GM18511 (cell line): ENCODE measurements at regions not wholly inside any gene's neighbourhood (a gene's known extent, or its start where the extent isn't known, plus 50 kb on each side); places are given as distances from the start of the nearest gene placed in this dataset.

Source experiments
- ATAC-seq: cut with Tn5 transposase; IDR thresholded peaks from one replicate; pipeline ENCODE4 v1.9.1; 2021; ENCODE audit warnings: mild to moderate bottlenecking, moderate library complexity; ENCODE audit not compliant: unreplicated experiment

- no peak for ATAC-seq
Measured at GRCh38 chr12:30257618-30258017, 438.1 kb downstream of the IPO8 start.

DNA sequence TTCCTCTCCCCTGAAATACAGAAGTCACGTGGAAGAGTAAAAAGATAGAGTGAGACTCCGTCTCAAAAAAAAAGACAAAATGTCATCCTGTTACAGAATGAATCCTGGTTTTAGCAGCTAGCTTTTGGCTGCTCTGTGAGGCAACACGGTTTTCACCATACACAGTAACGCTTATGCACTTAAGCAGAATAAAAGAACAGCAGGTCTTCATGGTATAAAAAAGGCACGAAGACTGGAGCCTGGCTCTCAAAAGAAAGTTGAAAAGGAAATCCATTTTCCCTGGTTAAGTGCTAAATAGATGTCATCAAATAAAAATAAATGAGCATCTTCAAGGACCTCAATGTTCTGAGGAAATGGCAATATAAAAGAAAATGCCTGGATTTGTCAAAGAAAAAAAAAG lies 444.1 kb downstream of the IPO8 start:
- no peak for ATAC-seq

GRCh38 chr12:30243426-30243825 lies 452.2 kb downstream of the IPO8 start:
- no peak for ATAC-seq

DNA sequence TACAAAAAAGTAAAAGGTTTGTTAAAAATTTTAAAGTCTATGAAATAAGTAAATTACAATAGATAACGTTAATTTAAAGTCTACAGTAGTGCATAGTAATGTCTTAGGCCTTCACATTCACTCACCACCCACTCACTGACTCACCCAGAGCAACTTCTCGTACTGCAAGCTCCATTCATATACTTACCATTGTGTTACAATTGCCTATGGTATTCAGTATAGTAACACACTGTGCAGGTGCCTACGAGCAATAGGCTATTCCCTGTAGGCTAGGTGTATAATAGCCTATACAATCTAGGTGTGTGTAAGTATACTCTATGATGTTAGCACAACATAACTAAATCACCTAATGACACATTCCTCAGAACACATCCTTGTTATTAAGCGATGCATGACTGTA lies 435.3 kb upstream of the TMTC1 start:
- no peak for ATAC-seq

GRCh38 chr12:30218073-30218472 lies 434.3 kb upstream of the TMTC1 start:
- no peak for ATAC-seq

DNA sequence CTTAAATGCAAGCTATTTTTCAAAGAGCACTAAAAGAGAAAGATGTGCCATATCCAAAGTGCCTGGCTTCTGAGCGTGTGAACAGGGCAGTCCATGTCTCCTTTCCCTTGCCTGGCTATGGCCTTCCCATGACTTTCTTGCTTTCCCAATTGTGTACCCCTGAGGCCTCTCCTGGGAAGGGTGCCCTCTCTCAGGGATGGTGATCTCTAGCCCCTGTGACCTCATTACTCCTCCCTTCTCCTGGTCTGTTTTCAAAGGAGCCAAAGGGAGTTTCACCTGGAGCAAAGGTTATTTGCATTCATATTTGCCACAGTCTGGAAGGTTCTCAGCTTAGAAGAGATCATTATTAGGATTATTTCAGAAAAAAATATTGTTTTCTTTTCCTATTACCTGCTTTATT lies 429.4 kb upstream of the TMTC1 start:
- ATAC-seq, result no peak

DNA sequence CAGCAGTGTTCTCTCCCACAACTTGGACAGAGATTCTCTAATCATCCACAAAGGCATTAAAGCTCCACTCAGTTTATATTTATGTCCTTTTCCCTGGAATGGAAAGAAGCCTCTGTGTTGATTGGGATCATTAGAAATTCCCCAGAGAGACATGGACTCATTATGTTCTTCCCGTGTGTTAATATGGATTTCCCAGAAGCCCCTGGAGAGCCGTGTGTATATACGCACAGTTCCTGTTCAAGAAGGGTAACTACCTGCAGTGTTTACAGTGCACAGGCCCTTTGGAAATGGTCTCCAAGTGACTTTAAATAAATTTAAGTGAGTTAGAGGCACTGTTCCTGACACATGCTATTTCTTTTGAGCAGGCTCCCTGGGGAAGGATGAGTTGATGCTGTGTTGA lies 428.0 kb upstream of the TMTC1 start:
- no peak for ATAC-seq

DNA sequence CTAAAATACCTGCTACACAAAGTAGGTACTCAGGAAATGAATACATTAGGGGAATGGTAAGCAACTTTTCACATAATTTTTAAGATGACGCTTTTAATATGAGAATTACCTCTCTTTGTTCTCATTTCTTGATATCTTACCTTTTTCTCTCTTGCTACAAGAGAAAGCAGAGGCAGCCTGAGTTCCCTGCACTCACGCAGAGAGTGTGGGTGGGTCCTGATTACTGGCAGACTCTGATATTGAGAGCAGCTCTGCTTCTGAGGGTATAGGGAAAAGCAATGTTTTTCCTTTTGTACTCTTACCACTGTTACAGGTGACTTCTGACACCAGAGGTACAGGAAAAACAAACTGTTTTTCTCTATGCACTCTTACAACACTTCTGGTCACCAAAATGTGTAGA lies 420.2 kb upstream of the TMTC1 start:
- ATAC-seq, result no peak

GRCh38 chr12:30202521-30203254 lies 418.9 kb upstream of the TMTC1 start:
- no peak for ATAC-seq

DNA sequence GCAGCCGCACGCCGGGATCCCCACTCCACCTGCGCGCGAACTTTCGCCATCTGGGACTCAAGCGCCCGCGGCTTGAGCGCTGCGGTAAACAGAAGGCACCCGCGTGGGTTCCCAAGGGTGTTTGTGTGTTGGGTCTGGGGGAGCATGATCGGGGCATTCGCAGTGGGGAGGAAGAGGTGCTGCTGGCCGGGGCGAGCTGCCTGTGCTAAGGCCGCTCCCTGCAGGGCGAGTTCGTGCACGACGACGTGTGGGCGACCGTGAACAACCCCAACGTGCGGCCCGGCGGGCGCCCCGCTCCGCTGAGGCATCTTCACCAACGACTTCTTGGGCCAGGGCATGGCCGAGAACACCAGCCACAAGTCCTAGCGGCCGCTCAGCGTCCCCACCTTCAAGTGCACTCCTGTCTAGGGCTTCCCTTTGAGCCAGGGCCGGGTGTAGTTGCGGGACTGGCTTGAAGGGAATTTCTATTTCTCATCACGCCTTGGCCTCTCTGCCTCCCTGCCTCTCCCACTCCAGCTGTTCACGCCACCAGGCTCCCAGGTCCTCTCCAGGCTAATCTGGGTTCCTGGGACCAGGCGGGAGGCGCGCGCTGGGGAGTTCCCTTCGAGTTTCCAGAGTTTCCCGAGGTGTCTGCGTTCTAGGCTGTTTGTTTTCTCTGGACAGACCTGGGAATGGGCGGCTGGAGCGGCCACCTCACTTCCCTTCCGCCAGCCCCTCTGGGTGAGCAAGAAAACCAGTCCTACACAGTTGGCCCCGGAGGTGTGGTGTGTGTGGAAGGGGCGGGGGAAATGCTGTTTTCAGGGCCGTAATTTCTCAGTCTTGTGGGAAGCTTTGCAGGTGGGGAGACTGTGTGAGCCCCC lies 417.8 kb upstream of the TMTC1 start:
- ATAC-seq, result no peak

DNA sequence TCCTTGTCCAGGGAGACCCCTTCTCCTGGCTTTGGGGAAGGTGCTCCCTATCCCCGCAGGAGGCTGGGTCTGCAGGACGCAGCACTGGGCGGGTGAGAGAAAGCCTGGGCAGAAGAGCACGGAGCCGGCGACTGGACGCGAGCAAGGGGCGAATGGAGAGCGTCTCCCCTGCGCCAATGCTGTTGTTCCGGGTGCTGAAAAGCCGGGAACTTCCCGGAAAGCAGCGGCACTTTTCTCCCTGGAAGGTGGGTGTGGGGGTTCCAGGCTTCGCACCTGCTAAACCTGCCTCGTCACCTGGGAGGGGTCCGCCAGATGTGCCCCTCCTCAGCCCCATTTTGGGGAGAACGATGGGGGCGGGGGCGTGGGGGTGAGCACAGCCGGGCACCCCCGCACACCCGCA lies 417.1 kb upstream of the TMTC1 start:
- no peak for ATAC-seq

- no peak for ATAC-seq
Measured at GRCh38 chr12:30197392-30198057, 413.8 kb upstream of the TMTC1 start.

DNA sequence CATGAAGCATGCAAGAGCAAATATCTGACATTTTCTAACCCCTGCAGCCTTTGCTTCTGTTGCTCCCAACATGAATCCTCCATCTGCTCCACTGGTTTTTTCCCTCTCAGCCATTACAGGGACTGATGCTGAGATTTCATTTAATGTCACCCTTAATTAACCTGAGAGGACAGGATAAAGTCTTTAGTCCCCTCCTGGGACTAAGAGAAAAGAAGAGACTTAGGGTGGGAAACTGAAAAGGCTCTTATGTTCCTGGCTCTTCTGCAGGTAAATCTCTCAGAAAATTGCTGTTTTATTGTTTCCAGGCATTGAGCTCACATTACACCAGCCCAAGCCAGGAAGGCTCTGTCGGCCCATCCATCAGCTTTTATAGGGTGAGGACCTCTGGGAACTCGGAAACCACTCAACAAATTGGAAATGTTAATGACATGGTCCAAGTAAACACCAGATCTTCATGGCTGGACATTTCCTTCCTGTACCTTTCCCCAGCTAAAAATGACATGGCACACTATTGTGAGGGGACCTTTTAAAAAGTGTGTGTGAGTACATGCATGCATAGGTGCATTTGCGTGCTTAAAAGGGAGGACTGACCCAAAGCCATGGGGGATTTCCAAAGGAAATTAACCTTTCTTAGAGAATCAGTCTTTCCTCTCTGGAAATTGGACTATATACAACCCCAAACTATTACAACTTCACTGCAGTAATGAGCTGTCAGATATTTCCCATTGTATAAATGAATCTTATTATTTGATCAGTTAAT lies 408.1 kb upstream of the TMTC1 start:
- ATAC-seq, result no peak

DNA sequence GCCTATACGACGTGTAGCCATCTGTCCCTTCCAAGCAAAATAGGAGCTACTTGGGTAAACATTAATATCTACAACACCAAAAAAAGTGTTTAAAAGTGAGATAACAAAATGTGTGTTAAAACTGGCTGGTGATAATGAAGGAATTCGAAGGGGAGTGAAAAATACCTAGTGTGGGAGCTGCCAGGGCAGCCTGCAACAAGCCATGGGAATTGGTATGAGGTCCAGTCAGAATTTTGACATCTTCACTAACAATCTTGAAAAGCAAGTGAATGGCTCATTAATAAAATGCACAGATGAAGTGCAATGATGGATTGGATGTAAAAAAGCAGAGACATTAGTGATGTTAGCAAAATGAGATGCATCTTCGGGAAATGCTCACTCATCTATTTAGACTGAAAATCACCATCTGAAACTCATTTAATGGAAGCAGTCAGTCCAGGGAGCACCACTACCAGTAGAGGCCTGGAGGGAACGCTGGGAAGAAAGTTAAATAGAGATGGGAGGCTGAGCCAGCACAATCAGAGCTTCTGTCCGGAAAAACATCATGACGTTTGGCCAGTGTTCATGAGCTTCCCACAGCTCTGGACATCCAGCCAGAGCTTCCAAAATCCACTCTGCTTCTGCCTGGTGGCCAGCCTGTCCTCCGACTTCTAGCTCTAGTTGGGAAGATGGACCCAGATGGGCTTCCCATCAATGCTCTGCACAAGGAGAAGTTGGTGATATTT lies 405.0 kb upstream of the TMTC1 start:
- no peak for ATAC-seq

- ATAC-seq, result no peak
Measured at GRCh38 chr12:30187426-30187825, 403.7 kb upstream of the TMTC1 start.

DNA sequence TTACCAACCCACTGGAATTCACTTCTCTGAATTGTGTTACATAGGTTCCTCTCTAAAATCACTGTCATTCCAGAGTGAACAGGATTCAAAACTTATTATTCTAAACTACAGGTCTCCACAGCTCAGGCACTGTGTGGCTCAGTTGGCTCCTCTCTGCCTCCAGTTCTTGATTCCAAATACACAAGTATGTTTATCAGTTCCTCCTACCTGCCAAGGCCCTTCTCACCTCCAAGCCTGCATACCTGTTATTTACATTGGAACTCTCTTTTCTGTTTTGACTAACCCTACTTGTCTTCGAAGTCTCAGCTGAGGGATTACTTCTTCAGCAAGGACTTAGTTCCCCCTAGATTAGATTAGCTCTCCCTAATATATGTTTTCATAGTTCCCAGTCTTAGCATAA lies 397.6 kb upstream of the TMTC1 start:
- ATAC-seq, result no peak

GRCh38 chr12:30180602-30181001 lies 396.9 kb upstream of the TMTC1 start:
- no peak for ATAC-seq

DNA sequence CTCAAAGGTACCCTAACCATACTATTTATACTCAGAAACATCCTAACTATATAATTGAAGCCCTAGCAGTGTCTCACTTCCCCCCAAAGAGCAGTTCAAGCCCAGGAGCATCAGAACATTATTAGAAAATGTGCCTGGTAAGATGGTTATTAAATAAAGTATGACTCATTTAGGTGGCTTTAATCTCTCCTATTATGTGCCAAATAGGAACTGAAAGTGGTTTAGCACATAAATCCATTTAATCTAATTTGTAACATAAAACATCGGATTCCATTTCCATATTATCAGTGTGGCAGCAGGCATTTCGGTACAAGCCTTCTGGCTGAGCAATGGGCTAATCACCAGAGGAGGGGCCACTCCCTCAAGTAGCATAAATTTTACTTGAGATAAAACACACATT lies 395.2 kb upstream of the TMTC1 start:
- no peak for ATAC-seq

GRCh38 chr12:30169839-30170591 lies 386.3 kb upstream of the TMTC1 start:
- no peak for ATAC-seq
